Activated naive CD4-positive, alpha-beta T cell treated with Interleukin-2 at 50 U/mL for 16 hours (primary cell): ENCODE measurements at regions not wholly inside any gene's neighbourhood (a gene's known extent, or its start where the extent isn't known, plus 50 kb on each side); places are given as distances from the start of the nearest gene placed in this dataset.
"Not testable (repeated sequence)": the region's sequence is repeated elsewhere in the genome, so short reads cannot be mapped to it uniquely, and the experiment has no call there.

Experiments used
- DNase-seq: peaks from one replicate; pipeline ENCODE4 v3.0.0-alpha.2; 2020

- no peak for DNase-seq
Observed at GRCh38 chr2:65939687-65940086, 495.2 kb upstream of the MEIS1 start.

- no peak for DNase-seq
Observed at GRCh38 chr2:65937379-65938160, 497.4 kb upstream of the MEIS1 start.

- DNase-seq, result no peak
Observed at GRCh38 chr2:65934992-65935629, 499.8 kb upstream of the MEIS1 start.

- no peak for DNase-seq
Observed at GRCh38 chr2:65932571-65932970, 500.2 kb upstream of the SPRED2 start.

- DNase-seq, result no peak
Observed at GRCh38 chr2:65931056-65931455, 498.7 kb upstream of the SPRED2 start.

GRCh38 chr2:65930259-65930658 lies 497.9 kb upstream of the SPRED2 start:
- no peak for DNase-seq

- DNase-seq, result not testable (repeated sequence)
Observed at GRCh38 chr2:65929664-65930063, 497.3 kb upstream of the SPRED2 start.

- no peak for DNase-seq
Observed at GRCh38 chr2:65922794-65923193, 490.4 kb upstream of the SPRED2 start.

- DNase-seq, result no peak
Observed at GRCh38 chr2:65922030-65922429, 489.6 kb upstream of the SPRED2 start.

GRCh38 chr2:65921116-65921515 lies 488.7 kb upstream of the SPRED2 start:
- DNase-seq, result no peak

GRCh38 chr2:65920659-65921058 lies 488.3 kb upstream of the SPRED2 start:
- DNase-seq, result no peak

- DNase-seq, result no peak
Observed at GRCh38 chr2:65919550-65920188, 487.3 kb upstream of the SPRED2 start.

- no peak for DNase-seq
Observed at GRCh38 chr2:65918760-65919187, 486.4 kb upstream of the SPRED2 start.

GRCh38 chr2:65917986-65918385 lies 485.6 kb upstream of the SPRED2 start:
- DNase-seq, result no peak

GRCh38 chr2:65916785-65917295 lies 484.4 kb upstream of the SPRED2 start:
- DNase-seq, result no peak

GRCh38 chr2:65916177-65916576 lies 483.8 kb upstream of the SPRED2 start:
- no peak for DNase-seq

GRCh38 chr2:65915273-65915672 lies 482.9 kb upstream of the SPRED2 start:
- no peak for DNase-seq

GRCh38 chr2:65914244-65914786 lies 481.9 kb upstream of the SPRED2 start:
- DNase-seq, result no peak

- DNase-seq, result no peak
Observed at GRCh38 chr2:65913813-65914212, 481.4 kb upstream of the SPRED2 start.

GRCh38 chr2:65901756-65902155 lies 469.4 kb upstream of the SPRED2 start:
- no peak for DNase-seq

GRCh38 chr2:65896446-65896845 lies 464.0 kb upstream of the SPRED2 start:
- no peak for DNase-seq

GRCh38 chr2:65890131-65890530 lies 457.7 kb upstream of the SPRED2 start:
- DNase-seq, result not testable (repeated sequence)

GRCh38 chr2:65885266-65885665 lies 452.9 kb upstream of the SPRED2 start:
- DNase-seq, result no peak

- DNase-seq, result no peak
Observed at GRCh38 chr2:65881592-65881991, 449.2 kb upstream of the SPRED2 start.
